ENCODE measurements at regions not wholly inside any gene's neighbourhood (a gene's known extent, or its start where the extent isn't known, plus 50 kb on each side); places are given as distances from the start of the nearest gene placed in this dataset.
"Not testable (repeated sequence)": the region's sequence is repeated elsewhere in the genome, so short reads cannot be mapped to it uniquely, and the experiment has no call there.

DNA sequence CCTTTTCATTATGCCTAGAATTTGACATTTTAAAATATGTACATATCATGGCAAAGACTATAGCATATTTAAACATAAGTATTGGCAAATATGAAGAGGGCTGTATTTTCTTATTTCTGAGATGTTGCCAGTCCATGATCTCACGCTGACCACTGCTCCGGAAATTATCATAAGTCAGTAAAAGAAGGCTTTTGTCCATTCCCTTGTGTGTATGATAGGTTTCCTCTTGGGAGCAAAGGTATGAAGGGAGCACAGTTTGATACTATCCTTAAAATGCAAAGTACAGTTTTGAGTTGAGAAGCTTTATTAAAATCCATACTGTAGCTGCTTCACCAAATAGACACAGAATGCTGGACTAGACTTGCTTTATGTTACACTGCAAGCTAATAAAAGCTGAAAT lies 52.6 kb upstream of the AGA start:
- DNase-seq (ENCODE audit: low read depth in 3 of 3, low spot score in 1 of 3): no peak

DNA sequence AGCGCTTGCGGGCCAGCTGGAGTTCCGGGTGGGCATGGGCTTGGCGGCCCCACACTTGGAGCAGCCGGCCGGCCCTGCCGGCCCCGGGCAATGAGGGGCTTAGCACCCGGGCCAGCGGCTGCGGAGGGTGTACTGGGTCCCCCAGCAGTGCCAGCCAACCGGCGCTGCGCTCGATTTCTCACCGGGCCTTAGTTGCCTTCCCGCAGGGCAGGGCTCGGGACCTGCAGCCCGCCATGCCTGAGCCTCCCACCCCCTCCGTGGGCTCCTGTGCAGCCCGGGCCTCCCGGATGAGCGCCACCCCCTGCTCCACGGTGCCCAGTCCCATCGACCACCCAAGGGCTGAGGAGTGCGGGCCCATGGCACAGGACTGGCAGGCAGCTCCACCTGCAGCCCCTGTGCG lies 53.4 kb upstream of the AGA start:
- not testable (repeated sequence) for DNase-seq (ENCODE audit: low read depth in 3 of 3, low spot score in 1 of 3)

DNA sequence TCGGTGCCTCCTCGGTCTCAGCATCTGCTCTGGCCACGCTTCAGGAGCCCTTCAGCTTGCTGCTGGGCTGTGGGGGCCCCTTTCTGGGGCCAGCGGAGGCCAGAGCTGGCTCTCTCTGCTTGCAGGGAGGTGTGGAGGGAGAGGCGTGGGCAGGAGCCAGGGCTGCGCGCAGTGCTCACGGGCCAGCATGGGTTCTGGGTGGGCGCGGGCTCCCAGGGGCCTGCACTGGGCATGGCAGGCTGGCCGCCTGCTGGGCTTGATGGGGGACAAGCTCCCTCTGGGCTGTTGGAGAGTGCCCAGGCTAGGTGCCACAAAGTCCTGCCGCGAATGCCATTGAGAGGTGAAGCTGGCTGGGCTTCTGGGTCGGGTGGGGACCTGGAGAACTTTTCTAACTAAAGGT lies 57.3 kb upstream of the AGA start:
- no peak for DNase-seq (ENCODE audit: low read depth in 3 of 3, low spot score in 1 of 3)

DNA sequence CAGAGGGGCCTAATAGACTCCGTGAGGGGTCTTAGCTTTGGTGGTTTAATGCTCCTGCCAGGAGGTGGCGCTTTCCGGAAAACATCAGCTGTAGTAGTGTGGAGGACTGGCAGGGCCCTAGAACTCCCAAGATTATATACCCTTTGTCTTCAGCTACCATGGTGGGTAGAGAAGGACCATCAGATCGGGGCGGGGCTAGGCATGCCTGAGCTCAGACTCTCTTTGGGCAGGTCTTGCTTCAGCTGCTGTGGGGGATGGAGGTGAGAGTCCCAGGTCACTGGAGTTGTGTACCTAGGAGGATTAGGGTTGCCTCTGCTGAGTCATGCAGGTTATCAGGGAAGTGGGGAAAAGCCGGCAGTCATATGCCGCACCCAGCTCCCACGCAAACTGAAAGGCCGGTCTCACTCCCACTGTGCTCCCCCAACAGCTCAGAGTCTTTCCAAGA lies 63.0 kb upstream of the AGA start:
- DNase-seq (ENCODE audit: low read depth in 3 of 3, low spot score in 1 of 3): no peak

DNA sequence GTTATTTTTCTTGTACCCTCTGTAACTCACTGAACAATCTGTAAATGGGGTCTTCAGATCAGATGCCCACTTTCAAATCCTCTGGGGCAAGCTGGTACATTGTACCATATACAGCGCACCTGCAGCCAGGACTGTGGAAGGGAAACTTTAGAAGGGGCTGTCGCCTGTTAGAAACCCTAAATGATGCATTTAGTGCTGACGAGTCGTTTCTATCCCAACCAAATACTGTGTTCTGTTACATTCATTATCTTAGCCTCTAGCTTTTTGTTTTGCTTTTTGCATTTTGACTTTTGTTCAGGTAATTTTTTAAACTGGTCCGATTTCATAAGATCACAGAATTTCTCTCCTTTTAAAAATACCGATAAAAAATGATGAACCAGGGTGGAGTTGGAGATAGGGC lies 66.4 kb upstream of the AGA start:
- no peak for DNase-seq (ENCODE audit: low read depth in 3 of 3, low spot score in 1 of 3)

DNA sequence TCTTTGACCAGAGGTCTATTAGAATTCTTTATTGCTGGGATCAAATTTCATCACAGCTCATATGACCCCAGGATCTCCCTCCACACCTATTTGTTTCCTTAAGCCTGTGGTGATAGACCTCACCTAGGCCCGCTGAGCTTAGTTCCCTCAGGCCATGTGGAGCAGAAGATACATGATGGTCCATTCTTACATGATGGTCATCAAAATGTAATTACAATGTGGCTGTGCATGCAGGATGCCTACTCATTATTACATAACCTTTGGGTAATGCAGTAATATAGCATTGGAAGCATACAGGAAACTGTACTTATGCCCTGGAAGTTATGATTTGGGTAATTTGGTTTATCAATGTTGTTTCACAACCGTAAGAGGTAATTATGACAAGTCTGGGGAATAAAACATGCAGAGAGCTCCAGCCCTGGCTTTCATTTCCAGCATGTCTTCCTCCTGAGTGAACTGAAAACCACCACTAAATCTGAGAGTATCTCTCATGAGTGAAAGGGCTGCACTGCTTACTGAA lies 67.0 kb upstream of the AGA start:
- no peak for DNase-seq (ENCODE audit: low read depth in 3 of 3, low spot score in 1 of 3)

DNA sequence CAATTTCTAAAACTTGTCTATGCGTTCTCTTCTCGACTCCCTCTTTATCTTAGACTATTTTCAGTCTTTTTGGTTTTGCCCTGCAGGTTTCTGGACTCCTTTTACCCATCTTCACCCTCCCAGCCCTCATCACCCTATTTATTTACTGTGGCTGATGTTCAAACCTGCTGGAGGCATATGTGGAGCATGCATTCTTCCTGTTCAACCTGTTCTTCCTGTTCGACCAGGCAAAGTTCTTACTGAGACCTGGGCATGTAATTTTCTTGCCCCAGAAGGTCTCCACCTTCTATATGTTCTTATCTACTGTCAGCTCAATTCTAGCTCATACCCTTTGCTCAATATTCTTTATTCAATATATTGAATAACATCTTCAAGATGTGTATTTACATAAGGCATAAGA lies 69.4 kb upstream of the AGA start:
- DNase-seq (ENCODE audit: low read depth in 3 of 3, low spot score in 1 of 3): no peak

DNA sequence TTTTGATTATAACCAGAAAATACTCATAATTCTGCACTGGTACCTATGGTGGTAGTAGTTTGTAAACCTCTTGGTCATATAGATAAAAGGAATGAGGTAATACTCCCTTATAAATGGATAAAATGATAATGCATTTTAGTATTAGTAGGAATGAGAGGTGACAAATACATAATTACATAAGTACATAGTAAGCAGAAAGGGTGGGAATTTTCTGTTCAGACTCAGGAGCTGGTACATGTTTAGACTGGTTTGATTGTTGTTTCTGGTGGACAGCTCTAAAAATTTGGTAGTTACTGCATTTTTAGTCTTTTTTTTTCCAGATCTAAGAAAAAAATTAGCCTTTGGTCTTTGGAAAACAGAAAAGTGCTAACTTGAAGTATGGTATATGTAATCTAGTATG lies 70.4 kb upstream of the AGA start:
- DNase-seq (ENCODE audit: low read depth in 3 of 3, low spot score in 1 of 3): no peak

DNA sequence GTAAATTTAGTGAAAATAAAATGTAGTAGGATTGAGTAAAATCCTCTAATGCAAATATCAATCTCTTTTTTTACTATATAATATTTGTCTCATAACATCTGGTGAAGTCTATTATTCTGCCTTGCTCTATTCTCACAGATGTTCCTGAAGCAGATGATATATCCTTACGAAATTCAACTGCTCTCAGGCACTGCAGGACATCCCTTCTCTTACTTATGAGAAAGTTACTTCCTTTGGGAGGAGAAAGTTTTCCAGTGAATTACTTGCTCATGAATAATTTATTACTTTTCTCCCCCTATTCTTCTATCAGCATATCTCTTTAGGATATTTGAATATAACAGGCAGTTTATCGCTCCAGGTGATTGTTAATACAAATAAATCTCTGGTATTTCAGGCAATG lies 75.6 kb upstream of the AGA start:
- no peak for DNase-seq (ENCODE audit: low read depth in 3 of 3, low spot score in 1 of 3)

DNA sequence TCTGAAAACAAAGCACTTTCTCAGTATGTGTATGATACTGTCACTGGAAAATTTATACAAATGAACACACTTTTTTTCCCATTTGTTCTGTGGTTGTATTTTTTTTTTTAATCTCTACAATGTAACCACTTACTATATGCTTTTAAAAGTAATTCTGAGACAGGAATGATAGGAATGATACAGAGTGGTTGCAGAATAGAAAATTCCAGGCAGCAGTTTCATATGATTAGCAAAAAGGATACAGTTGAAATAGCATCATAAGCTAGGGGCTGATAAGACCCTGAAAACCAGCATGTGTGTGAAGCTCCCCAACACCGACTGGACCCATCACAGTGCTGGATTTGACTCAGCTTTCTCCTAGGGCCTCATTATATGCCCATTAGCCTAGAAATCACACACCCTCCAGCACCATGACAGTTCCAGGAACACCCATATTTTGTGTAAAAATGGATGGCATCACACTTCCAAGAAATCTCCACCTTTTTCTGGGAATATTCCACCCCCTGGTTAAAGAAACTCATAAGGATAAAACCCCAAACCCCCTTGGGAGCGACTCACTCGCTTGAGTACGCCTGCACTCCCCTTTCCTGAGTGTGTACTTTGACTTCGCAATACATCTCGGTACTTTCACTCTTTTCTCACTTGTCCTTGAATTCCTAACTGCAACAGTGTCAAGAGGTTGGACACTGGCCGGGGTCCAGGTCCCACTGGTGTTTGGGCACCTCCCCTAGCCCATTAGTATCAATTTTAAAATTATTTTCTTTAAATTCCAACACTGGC lies 77.4 kb upstream of the AGA start:
- no peak for DNase-seq (ENCODE audit: low read depth in 3 of 3, low spot score in 1 of 3)

DNA sequence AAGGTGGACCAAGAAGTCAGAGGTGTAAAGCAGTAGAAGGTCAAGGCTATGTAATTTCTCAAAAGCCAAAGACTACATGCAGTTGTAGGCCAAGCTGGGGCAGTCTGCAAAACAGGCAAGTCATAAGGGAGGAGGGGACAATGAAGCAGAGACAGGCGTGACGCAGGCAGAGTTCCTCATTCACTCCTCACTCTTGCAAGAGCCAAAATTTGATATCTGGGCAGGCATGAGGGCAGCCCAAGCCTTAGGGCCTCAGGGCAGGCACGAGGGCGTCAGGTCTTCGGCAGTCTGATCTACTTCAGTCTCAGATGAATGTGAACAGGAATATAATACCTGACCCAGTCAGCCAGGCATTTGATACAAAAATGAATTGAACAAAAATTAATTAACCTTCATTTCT lies 86.4 kb upstream of the AGA start:
- DNase-seq (ENCODE audit: low read depth in 3 of 3, low spot score in 1 of 3): no peak

DNA sequence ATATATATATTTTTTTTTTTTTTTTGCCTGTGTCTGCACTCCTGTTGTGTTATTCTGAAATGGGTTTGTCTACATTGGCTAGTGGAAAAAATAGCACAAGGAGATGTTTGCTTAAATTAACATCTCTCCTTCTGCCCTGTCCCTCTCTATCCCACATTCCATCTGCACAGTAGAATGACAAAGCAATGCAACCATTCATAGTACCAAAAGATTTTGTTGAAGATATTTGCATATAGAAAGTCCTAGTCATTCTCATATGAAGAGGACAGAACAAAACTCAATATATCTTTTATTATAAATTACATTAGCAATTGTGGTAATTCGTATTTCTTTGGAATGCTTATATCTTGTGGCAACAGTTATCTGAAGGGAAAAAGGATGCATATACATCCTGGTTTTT lies 88.3 kb upstream of the AGA start:
- no peak for DNase-seq (ENCODE audit: low read depth in 3 of 3, low spot score in 1 of 3)

DNA sequence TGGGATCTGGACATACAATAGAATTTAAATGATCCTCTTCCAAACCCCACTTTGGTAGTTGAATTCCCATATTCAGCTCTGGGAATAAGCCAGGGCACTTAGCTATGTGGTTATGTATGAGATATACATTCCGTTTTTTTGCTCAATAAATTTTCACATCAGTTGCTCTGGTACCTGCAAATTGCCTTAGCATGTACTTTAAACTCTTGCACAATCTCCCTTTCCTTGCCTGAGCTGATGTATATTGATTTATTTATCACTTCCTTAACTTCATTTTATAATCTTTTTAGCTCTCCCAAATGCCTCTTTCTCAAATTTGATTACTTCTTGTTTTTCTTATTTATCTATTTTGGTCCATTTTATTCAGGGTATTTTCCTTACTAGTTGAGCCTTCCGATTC lies 90.1 kb upstream of the AGA start:
- DNase-seq (ENCODE audit: low read depth in 3 of 3, low spot score in 1 of 3): no peak

DNA sequence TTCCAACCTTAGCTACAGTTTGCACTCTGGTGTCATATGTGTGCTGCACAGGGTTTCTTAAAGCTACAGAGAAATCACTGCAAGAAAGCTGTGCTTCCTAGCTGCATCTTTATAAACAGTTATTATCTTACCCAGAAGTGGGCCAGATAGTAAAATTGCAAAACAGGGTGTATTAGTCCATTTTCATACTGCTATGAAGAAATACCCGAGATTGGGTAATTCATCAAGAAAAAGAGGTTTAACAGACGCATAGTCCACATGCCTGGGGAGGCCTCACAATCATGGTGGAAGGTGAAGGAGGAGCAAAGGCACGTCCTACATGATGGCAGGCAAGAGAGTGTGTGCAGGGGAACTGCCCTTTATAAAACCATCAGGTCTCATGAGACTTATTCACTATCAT lies 92.6 kb upstream of the AGA start:
- not testable (repeated sequence) for DNase-seq (ENCODE audit: low read depth in 3 of 3, low spot score in 1 of 3)

DNA sequence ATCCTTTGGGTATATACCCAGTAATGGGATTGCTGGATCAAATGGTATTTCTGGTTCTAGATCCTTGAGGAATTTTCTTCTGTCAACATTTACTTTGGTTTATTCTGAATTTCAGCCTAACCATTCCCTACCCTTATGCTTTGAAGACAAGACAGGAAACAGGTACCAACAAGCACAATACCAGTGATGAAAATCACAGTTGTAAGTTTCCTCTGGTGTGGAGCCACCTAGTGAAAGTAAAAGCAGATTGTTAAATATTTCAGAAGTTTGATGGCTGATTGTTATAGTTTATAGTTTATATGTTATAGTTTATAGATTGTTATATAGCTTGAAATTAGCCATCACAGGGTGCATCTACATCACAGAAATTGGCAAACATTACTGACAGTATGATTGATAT lies 104.5 kb upstream of the AGA start:
- no peak for DNase-seq (ENCODE audit: low read depth in 3 of 3, low spot score in 1 of 3)

DNA sequence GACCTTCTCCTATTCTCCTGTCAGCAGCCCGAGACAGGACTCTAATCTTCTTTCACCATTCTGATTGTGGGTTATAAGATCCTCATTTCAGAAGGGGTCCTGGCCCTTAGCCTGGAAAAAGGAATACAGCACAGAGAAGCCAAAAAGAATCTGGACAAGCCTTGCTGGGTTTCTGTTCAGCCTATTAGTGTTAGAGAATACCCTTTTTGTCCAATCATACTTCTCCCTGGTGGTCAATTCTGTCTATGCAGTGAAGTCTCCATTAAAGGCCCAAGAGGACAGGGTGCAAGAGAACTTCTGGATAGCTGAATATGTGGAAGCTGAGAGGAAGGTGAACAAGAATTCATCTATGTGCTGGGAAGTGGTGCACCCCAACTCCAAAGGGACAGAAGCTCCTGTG lies 105.7 kb upstream of the AGA start:
- DNase-seq (ENCODE audit: low read depth in 3 of 3, low spot score in 1 of 3): no peak

DNA sequence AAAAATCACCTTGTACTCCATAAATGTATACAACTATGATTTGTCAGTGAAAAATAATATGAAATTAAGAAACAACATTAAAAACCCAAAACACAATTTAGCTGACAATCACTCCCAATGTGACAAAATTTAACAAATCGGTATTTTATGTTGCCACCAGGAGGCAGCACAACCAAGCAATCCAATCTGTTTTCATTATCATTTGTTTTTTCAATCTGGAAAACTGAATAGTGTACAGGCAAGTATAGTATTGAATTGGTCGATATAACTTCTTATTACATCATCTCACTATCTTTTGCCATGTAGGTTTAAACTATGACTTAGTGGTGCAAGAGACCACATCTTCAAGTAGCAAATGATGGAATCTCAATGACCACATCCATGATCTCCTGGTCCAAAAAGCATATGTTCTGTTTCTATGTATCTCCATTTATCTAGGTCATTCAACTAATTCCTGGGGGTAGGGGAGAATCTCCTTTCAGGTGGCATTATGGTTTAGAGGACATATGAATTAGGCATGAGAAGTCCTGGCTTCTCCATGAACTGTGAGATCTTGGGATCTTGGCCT lies 112.9 kb upstream of the AGA start:
- DNase-seq (ENCODE audit: low read depth in 3 of 3, low spot score in 1 of 3): no peak

DNA sequence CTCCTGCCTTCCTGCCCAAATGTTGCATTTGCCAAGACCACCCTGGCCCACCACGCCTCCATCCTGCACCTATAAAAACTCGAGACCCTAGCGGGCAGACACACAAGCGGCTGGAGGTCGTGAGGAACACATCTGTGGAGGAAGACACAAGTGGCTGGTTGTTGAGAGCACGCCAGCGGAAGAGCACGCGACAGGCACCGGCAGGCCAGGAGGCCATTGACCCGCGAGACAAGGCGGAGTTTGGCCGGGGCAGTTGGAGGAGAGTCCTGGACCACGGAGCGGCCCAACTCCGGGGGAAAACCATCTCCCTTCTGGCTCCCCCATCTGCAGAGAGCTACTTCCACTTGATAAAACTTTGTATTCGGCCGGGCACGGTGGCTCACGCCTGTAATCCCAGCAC lies 115.2 kb upstream of the AGA start:
- DNase-seq (ENCODE audit: low read depth in 3 of 3, low spot score in 1 of 3): no peak

DNA sequence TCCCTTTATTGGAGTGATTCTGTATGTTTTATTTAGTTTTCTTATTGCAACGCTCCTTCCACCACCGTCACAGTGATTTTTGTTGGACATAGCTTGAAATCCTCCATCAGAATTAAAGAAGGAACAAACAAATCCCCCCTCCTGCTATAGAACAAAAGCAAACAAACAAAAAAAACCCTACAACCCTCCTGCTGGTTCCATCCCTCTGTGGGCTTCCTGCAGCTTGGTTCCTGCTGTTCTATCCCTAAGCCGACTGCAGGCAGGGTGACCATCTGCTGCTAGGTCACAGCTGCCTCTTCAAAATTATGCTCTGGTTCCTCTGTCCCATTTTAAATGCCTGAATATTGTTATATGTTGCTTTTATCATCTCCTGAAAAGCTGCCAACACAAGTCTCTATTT lies 116.8 kb upstream of the AGA start:
- DNase-seq (ENCODE audit: low read depth in 3 of 3, low spot score in 1 of 3): no peak

DNA sequence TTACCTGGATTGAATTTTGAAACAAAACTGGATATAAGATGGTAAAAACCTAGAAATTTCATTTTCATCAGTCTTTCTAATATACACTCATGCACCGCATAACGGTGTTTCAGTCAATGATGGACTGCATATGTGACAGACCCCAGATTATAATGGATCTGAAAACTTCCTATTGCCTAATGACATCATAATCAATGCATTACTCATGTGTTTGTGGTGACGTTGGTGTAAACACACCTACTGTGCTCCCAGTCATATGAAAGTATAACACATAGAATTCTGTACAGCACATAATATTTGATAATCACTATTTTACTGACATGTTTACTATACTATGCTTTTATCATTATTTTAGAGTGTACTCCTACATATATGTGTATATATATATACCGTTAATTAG lies 119.9 kb upstream of the AGA start:
- DNase-seq (ENCODE audit: low read depth in 3 of 3, low spot score in 1 of 3): no peak

DNA sequence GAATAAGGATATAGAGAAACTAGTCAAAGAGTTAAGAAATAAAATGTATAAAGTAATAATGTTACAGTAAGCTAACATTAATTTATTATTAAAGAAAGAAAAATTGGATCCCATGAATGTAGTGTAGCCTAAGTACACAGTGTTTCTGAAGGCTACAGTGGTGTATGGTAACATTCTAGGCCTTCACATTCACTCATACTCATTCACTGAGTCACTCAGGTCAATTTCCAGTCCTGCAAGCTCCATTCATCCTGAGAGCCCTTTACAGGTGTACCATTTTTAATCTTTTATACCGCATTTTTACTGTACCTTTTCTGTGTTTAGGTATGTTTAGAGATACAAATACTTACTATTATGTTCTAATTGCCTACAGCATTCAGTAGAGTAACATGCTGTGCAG lies 120.6 kb upstream of the AGA start:
- no peak for DNase-seq (ENCODE audit: low read depth in 3 of 3, low spot score in 1 of 3)

DNA sequence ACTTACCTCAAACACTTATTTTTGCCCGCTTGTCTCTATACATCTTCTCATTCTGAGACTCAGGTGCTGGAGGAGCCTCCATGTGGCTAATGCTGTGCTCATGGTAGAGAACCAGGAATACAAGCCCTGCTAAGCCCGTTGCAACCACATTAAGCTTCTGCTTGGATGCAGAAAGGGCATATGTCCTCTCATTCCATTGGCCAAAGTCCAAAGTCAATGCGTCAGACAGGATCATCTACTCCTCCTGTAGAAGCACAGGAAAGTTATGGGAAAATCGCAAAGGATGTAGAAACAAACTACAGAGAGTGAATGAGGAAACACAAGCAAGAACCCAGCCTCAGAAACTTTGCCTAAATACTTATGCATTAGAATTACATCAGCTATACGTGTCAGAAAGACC lies 124.5 kb upstream of the AGA start:
- DNase-seq (ENCODE audit: low read depth in 3 of 3, low spot score in 1 of 3): no peak

DNA sequence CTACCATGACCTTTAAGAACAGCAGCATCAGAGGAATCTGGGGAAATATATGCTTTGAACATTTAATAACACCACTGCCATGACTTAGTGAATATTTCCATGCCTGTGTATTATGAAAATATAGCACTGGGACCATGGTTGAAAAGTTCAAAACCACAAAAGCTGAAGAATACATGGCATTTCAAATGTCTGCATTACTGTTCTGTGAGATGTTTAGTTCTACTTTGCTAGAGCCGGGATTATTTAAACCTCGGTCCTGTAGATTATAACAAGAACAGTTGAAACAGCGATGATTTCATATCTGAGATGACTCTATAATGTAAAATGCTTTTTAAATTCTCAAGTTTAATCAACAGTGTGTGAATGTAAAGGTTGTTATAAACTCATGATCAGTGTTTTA lies 126.7 kb upstream of the AGA start:
- no peak for DNase-seq (ENCODE audit: low read depth in 3 of 3, low spot score in 1 of 3)
